ENCODE measurements at regions not wholly inside any gene's neighbourhood (a gene's known extent, or its start where the extent isn't known, plus 50 kb on each side); places are given as distances from the start of the nearest gene placed in this dataset.
A peak's percentile ranks its signal among the peaks of the same experiment; 100 is the strongest.

DNA sequence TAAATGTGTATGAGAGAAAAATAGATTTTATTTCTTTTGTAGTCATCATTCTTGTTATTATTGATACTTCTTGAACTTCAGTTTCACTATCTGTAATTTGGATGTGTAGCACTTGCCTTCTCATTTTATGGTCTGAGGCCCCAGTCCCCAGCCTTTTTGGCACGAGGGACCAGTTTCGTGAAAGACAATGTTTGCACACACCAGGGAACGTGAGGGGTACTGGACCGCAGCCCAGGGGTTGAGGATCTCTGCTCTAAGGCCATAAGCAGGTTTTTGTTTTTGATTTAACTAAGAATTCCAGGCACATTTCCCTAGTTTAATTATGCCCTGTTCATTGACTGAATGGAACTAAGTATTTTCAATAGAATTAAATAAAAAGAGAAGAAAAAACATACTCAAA, 261.5 kb downstream of the BMP2 start:
- TF ChIP-seq, protein P1, sequence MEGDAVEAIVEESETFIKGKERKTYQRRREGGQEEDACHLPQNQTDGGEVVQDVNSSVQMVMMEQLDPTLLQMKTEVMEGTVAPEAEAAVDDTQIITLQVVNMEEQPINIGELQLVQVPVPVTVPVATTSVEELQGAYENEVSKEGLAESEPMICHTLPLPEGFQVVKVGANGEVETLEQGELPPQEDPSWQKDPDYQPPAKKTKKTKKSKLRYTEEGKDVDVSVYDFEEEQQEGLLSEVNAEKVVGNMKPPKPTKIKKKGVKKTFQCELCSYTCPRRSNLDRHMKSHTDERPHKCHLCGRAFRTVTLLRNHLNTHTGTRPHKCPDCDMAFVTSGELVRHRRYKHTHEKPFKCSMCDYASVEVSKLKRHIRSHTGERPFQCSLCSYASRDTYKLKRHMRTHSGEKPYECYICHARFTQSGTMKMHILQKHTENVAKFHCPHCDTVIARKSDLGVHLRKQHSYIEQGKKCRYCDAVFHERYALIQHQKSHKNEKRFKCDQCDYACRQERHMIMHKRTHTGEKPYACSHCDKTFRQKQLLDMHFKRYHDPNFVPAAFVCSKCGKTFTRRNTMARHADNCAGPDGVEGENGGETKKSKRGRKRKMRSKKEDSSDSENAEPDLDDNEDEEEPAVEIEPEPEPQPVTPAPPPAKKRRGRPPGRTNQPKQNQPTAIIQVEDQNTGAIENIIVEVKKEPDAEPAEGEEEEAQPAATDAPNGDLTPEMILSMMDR (IDR thresholded peaks at IDR 0.05): no peak
- no peak for TF ChIP-seq POLR2A (IDR thresholded peaks at IDR 0.05)
- Histone ChIP-seq H3K36me3 (no peaks in the 10 kb centered on the region), H3K27me3 (no peaks in the 10 kb centered on the region), H3K4me1 (no peaks in the 10 kb centered on the region), H3K4me3 (replicated peaks in 1 of 3) (no peak overlapping the region), H3K9me3 (no peaks in the 10 kb centered on the region), H3K27ac (no peak overlapping the region)
- WGBS, 2 donors: 38 to 52% methylated on average over 4 of the region's 4 CpGs
- DNase-seq: peak; percentile 21 to 30
- intact Hi-C loops (cut with DNase I): no loop called here

DNA sequence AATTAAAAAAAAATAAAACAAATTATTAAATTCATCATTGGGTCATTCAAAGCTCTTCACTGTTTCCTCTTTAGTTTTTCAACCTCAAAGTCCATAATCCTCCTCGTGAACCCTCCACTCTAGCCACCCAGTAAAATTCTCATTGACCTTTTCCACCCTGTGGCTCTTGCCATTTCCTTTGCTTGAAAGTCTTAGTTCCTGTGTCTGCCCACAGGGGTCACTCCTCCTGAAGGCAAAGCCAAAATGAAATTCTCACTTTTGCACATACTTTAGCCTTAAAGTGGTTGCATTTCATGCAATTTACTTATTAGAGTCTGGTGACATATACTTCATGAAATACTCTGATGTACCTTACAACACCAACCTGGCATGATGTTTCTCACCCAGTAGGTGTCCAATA, 263.7 kb downstream of the BMP2 start:
- TF ChIP-seq, protein P1 (IDR thresholded peaks at IDR 0.05): peak in 1 of 6 experiments; percentile 35
- TF ChIP-seq POLR2A (IDR thresholded peaks at IDR 0.05): no peak
- no peaks in the 10 kb centered on the region for H3K9me3 ChIP-seq
- H3K36me3 ChIP-seq: no peaks in the 10 kb centered on the region
- H3K27me3 ChIP-seq: no peaks in the 10 kb centered on the region
- H3K27ac ChIP-seq: no peak overlapping the region
- 43 to 62% methylated on average over 1 of the region's 1 CpG for WGBS, 2 donors
- no peak overlapping the region for H3K4me3 ChIP-seq (replicated peaks in 1 of 3)
- no peak for DNase-seq
- H3K4me1 ChIP-seq: no peaks in the 10 kb centered on the region
- intact Hi-C loops (cut with DNase I): no loop called here

DNA sequence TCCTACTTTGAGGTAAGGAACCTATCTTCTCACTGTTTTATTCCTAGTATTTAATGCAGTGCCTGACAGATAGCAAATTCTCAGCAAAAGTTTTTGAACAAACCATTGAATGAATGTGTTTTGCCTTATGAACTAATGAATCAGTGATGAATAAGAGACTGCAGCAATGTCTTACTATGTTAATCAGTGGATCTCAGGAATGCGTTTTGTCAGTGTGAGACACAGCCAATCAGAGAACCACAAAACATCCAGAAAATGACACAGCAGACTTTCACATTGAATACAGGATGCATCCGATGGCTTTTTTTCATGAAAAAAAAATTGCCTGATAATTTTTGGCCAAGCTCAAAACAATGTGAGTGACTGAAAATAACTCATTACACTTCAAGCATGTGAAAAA, 270.5 kb downstream of the BMP2 start:
- H3K27me3 ChIP-seq: no peaks in the 10 kb centered on the region
- no peaks in the 10 kb centered on the region for H3K4me1 ChIP-seq
- H3K9me3 ChIP-seq: no peaks in the 10 kb centered on the region
- no peak for TF ChIP-seq POLR2A (IDR thresholded peaks at IDR 0.05)
- TF ChIP-seq, protein P1 (IDR thresholded peaks at IDR 0.05): no peak
- no peak overlapping the region for H3K4me3 ChIP-seq (replicated peaks in 1 of 3)
- no peak overlapping the region for H3K27ac ChIP-seq
- WGBS, 2 donors: 88 to 92% methylated on average over 2 of the region's 2 CpGs
- H3K36me3 ChIP-seq: no peaks in the 10 kb centered on the region
- intact Hi-C loops (cut with DNase I): no loop called here
- no peak for DNase-seq

DNA sequence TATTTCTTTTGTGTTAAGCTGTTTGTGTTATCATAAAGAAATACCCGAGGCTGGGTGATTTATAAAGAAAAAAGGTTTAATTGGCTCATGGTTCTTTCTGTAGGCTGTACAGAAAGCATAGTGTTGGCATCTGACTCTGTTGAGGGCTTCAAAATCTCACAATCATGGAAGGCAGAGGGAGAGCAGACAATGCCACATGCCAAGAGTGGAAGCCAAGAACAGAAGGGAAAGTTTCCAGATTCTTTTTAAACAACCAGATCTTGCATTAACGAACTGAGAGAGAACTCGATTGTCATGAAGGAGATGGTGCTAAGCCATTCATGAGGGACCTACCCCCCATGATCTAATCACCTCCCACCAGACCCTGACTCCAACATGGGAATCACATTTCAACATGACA, 290.1 kb downstream of the BMP2 start:
- H3K27me3 ChIP-seq: no peaks in the 10 kb centered on the region
- no peak for DNase-seq
- TF ChIP-seq, protein P1 (IDR thresholded peaks at IDR 0.05): no peak
- TF ChIP-seq POLR2A (IDR thresholded peaks at IDR 0.05): no peak

DNA sequence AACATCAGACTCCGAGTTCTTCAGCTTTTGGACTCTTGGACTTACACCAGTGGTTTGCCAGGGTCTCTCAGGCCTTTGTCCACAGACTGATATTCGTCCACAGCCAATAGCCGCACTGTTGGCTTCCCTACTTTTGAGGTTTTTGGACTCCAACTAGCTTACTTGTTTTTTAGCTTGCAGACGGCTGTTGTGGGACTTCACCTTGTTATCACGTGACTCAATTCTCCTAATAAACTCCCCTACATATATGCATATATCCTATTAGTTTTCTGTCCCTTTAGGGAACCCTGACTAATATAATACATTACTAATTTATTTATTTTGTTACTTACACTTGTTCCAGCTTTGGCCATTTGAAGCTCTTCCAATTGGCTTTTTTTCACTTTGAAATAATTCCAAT, 311.3 kb downstream of the BMP2 start:
- no peak overlapping the region for H3K4me3 ChIP-seq (replicated peaks in 1 of 3)
- no peaks in the 10 kb centered on the region for H3K36me3 ChIP-seq
- no peaks in the 10 kb centered on the region for H3K27me3 ChIP-seq
- intact Hi-C loops (cut with DNase I): no loop called here
- DNase-seq: no peak
- H3K4me1 ChIP-seq: no peaks in the 10 kb centered on the region
- no peaks in the 10 kb centered on the region for H3K9me3 ChIP-seq
- TF ChIP-seq, protein P1 (IDR thresholded peaks at IDR 0.05): no peak
- no peak for TF ChIP-seq POLR2A (IDR thresholded peaks at IDR 0.05)
- H3K27ac ChIP-seq: no peak overlapping the region
- WGBS, 2 donors: 91 to 92% methylated on average over 5 of the region's 5 CpGs

More for the DNA sequence above, 290.1 kb downstream of the BMP2 start:
- Histone ChIP-seq H3K4me3 (replicated peaks in 1 of 3) (no peak overlapping the region), H3K36me3 (no peaks in the 10 kb centered on the region), H3K27ac (no peak overlapping the region), H3K4me1 (no peaks in the 10 kb centered on the region), H3K9me3 (no peaks in the 10 kb centered on the region)
- 85 to 89% methylated on average over 3 of the region's 3 CpGs for WGBS, 2 donors
- intact Hi-C loops (cut with DNase I): no loop called here
